B cell (primary cell): ENCODE measurements at regions not wholly inside any gene's neighbourhood (a gene's known extent, or its start where the extent isn't known, plus 50 kb on each side); places are given as distances from the start of the nearest gene placed in this dataset.

Source experiments
- ATAC-seq: fragments of 200-7000 bp; cut with Tn5 transposase; one replicate; pipeline ENCODE4 v1.10.0; 2021; ENCODE audit warnings: low read depth, mild to moderate bottlenecking, moderate number of reproducible peaks, moderate library complexity
- CTCF ChIA-PET: fragments of 350-600 bp; sonication (Branson Sonifier 250); formaldehyde crosslinking; loops from one replicate; lab custom pipeline; 2021; ENCODE audit warnings: antibody characterized with exemption, inconsistent platforms; lab: Charles Lee
- POLR2A ChIA-PET: fragments of 350-600 bp; sonication (Branson Sonifier 250); formaldehyde crosslinking; loops from one replicate; lab custom pipeline; 2021; ENCODE audit warnings: antibody characterized with exemption; lab: Charles Lee
- DNase-seq: peaks from one replicate; pipeline ENCODE4 v3.0.0; 2013
- H2AFZ ChIP-seq: 2 replicates; pipeline ENCODE4 v1.6.1; 2012; ENCODE audit warnings: mild to moderate bottlenecking, low read depth, low read length; ENCODE audit not compliant: insufficient read depth, poor library complexity, severe bottlenecking
- H3K27ac ChIP-seq, 2 donors: 1 replicate in 1 of 2; 2 replicates in 1 of 2; pipeline ENCODE4 v1.5.1; 2012 to 2013; ENCODE audit warnings: low read length in 2 of 2, mild to moderate bottlenecking in 2 of 2, moderate library complexity in 1 of 2
- H3K27me3 ChIP-seq, 4 experiments: fragments of 200-600 bp in 1 of 4; sonication (generic) in 1 of 4; replicated peaks in 1 of 4; 1 replicate in 2 of 4; 2 replicates in 2 of 4; pipeline versions ENCODE4 v1.6.1 to v1.7.0; 2013 to 2016; ENCODE audit warnings: low read length in 3 of 4, mild to moderate bottlenecking in 2 of 4, mixed read lengths in 1 of 4, moderate library complexity in 1 of 4; ENCODE audit not compliant: insufficient read depth in 4 of 4, control insufficient read depth in 3 of 4; ENCODE audit errors: control extremely low read depth in 1 of 4
- H3K36me3 ChIP-seq, 2 experiments: replicated peaks in 1 of 2; 1 replicate in 1 of 2; 2 replicates in 1 of 2; pipeline versions ENCODE4 v1.6.1 to v1.7.1; 2013; ENCODE audit warnings: low read length in 1 of 2; ENCODE audit not compliant: insufficient read depth in 2 of 2, control insufficient read depth in 1 of 2; ENCODE audit errors: control extremely low read depth in 1 of 2, extremely low read depth in 1 of 2
- H3K4me1 ChIP-seq, 2 donors: fragments of 200-600 bp in 1 of 2; sonication (generic) in 1 of 2; 1 replicate in 1 of 2; 2 replicates in 1 of 2; pipeline versions ENCODE4 v1.5.1 to v1.6.1; 2013 to 2017; ENCODE audit warnings: low read length in 2 of 2; ENCODE audit not compliant: control insufficient read depth in 2 of 2, insufficient read depth in 2 of 2
- H3K4me2 ChIP-seq: replicated peaks from 2 replicates; pipeline ENCODE3; 2012; ENCODE audit warnings: mild to moderate bottlenecking, low read depth, low read length; ENCODE audit not compliant: poor library complexity, severe bottlenecking
- H3K4me3 ChIP-seq, 5 experiments: fragments of 200-600 bp in 1 of 5; sonication (generic) in 1 of 5; 1 replicate in 3 of 5; 2 replicates in 2 of 5; pipeline versions ENCODE4 v1.5.1 to v1.7.0; 2011 to 2016; ENCODE audit warnings: low read length in 4 of 5, mild to moderate bottlenecking in 4 of 5, low read depth in 2 of 5, control low read depth in 1 of 5, moderate library complexity in 1 of 5; ENCODE audit not compliant: insufficient read depth in 1 of 5; ENCODE audit errors: control extremely low read depth in 1 of 5, extremely low read depth in 1 of 5
- H3K79me2 ChIP-seq: fragments of 200-600 bp; sonication (generic); one replicate; pipeline ENCODE4 v1.6.0; 2016; ENCODE audit warnings: low read length; ENCODE audit not compliant: control insufficient read depth, insufficient read depth
- H3K9ac ChIP-seq: fragments of 200-600 bp; sonication (generic); 2 replicates; pipeline ENCODE4 v1.6.1; 2017; ENCODE audit warnings: mild to moderate bottlenecking, low read length, moderate library complexity
- H3K9me3 ChIP-seq, 3 donors: one replicate each; pipeline versions ENCODE4 v1.6.1 to v1.7.1; 2013; ENCODE audit warnings: low read length in 2 of 3; ENCODE audit not compliant: control insufficient read depth in 2 of 3, insufficient read depth in 1 of 3; ENCODE audit errors: control extremely low read depth in 1 of 3
- H4K20me1 ChIP-seq: 2 replicates; pipeline ENCODE4 v1.6.0; 2012; ENCODE audit warnings: mild to moderate bottlenecking, low read length; ENCODE audit not compliant: insufficient read depth, control insufficient read depth, poor library complexity, severe bottlenecking
- H3K27ac Mint-ChIP-seq: one replicate; pipeline ENCODE4 v1.8.0; 2021; ENCODE audit warnings: mixed read lengths
- H3K27me3 Mint-ChIP-seq: one replicate; pipeline ENCODE4 v1.8.0; 2021; ENCODE audit warnings: mixed read lengths
- H3K4me1 Mint-ChIP-seq: one replicate; pipeline ENCODE4 v1.8.0; 2021; ENCODE audit warnings: mixed read lengths
- H3K4me3 Mint-ChIP-seq: one replicate; pipeline ENCODE4 v1.8.0; 2021; ENCODE audit warnings: mixed read lengths
- H3K9me3 Mint-ChIP-seq: one replicate; pipeline ENCODE4 v1.8.0; 2022; ENCODE audit warnings: mixed read lengths; ENCODE audit not compliant: insufficient read depth
- EZH2 ChIP-seq: IDR thresholded peaks from 2 replicates; pipeline ENCODE4 v1.6.1; 2012; ENCODE audit warnings: borderline replicate concordance, low read depth, mild to moderate bottlenecking, moderate library complexity, low read length; ENCODE audit not compliant: insufficient read depth, poor library complexity, severe bottlenecking
- WGBS: methylation state at CpG from one replicate; pipeline ENCODE4 v1.1.5; 2013; ENCODE audit warnings: missing lambda C conversion rate; ENCODE audit not compliant: insufficient coverage; 5-methylcytosine and 5-hydroxymethylcytosine counted together
- intact Hi-C: fragments of 100-400 bp; cut with micrococcal nuclease; formaldehyde crosslinking; loops from one replicate; pipeline ENCODE4 v1.10.0; 2022
- TF ChIP-seq, protein P1 (sequence below): fragments of 200-600 bp; IDR thresholded peaks from one replicate; pipeline ENCODE4 v1.8.0; 2022; ENCODE audit warnings: antibody characterized with exemption, mild to moderate bottlenecking

DNA sequence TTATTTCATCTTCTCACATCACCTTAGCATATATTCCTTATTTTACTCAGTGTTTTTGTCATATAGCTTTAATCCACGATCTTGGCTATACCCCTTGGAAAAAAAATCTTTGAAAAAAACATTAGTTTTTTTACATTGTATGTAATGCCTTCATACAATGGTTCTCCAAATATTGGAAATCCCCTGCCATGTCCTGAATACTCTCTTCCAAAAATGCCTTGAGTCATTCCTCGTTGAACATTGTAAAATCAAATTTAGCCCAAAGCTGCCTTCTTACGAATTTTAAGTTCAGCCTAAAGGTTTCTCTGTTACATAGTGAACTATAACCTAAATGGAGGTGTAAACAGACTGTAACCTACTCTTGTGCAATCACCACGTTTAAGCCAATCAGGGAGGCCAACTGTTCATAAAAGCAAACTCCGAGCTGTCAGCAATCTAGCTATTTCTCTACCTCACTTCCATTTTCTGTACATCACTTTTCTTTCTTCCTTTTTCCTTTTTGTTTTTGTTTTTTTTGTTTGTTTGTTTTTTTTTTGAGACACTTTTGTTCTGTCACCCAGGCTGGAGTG, 140.1 kb downstream of the ANXA2 start:
- H3K27me3 Mint-ChIP-seq, result peaks cover 17% of the 10 kb centered on the region
- no peak overlapping the region for H3K27ac ChIP-seq
- TF ChIP-seq, protein P1, sequence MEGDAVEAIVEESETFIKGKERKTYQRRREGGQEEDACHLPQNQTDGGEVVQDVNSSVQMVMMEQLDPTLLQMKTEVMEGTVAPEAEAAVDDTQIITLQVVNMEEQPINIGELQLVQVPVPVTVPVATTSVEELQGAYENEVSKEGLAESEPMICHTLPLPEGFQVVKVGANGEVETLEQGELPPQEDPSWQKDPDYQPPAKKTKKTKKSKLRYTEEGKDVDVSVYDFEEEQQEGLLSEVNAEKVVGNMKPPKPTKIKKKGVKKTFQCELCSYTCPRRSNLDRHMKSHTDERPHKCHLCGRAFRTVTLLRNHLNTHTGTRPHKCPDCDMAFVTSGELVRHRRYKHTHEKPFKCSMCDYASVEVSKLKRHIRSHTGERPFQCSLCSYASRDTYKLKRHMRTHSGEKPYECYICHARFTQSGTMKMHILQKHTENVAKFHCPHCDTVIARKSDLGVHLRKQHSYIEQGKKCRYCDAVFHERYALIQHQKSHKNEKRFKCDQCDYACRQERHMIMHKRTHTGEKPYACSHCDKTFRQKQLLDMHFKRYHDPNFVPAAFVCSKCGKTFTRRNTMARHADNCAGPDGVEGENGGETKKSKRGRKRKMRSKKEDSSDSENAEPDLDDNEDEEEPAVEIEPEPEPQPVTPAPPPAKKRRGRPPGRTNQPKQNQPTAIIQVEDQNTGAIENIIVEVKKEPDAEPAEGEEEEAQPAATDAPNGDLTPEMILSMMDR, result no peak
- no peak for TF ChIP-seq EZH2
- no peak overlapping the region for H3K4me3 ChIP-seq
- ATAC-seq (no peak), DNase-seq (no peak)
- H3K36me3 ChIP-seq, result no peaks in the 10 kb centered on the region
- H3K27me3 ChIP-seq, result peaks cover 0 to 6% (median 0%) of the 10 kb centered on the region in 4 experiments
- ChIA-PET POLR2A (no interaction called here), CTCF (no interaction called here)
- H3K27ac Mint-ChIP-seq, result no peak overlapping the region
- no peaks in the 10 kb centered on the region for H4K20me1 ChIP-seq
- intact Hi-C loops, result no loop called here
- H3K4me1 ChIP-seq, result no peaks in the 10 kb centered on the region
- H2AFZ ChIP-seq, result no peak overlapping the region
- no peaks in the 10 kb centered on the region for H3K9me3 Mint-ChIP-seq
- no peaks in the 10 kb centered on the region for H3K79me2 ChIP-seq
- H3K9ac ChIP-seq, result no peak overlapping the region
- H3K4me1 Mint-ChIP-seq, result no peaks in the 10 kb centered on the region
- WGBS, result 100% methylated on average over 1 of the region's 5 CpGs
- no peak overlapping the region for H3K4me2 ChIP-seq
- no peaks in the 10 kb centered on the region for H3K9me3 ChIP-seq
- H3K4me3 Mint-ChIP-seq, result no peak overlapping the region

- peaks cover 5% of the 10 kb centered on the region for H3K27me3 Mint-ChIP-seq
- no peak for DNase-seq
- H3K4me1 ChIP-seq, result no peaks in the 10 kb centered on the region
Measured at GRCh38 chr15:60259469-60259868, 138.3 kb downstream of the ANXA2 start.

More at GRCh38 chr15:60259469-60259868, 138.3 kb downstream of the ANXA2 start:
- no peaks in the 10 kb centered on the region for H3K4me1 Mint-ChIP-seq
- Histone ChIP-seq H4K20me1 (no peaks in the 10 kb centered on the region), H3K9me3 (no peaks in the 10 kb centered on the region), H3K27me3 (peaks cover 0 to 3% (median 0%) of the 10 kb centered on the region in 4 experiments), H3K79me2 (no peaks in the 10 kb centered on the region), H3K4me2 (no peak overlapping the region), H3K36me3 (no peaks in the 10 kb centered on the region), H3K4me3 (no peak overlapping the region), H3K27ac (no peak overlapping the region), H2AFZ (no peak overlapping the region), H3K9ac (no peak overlapping the region)
- POLR2A ChIA-PET, result no interaction called here
- ATAC-seq, result no peak
- H3K9me3 Mint-ChIP-seq, result no peaks in the 10 kb centered on the region
- intact Hi-C loops, result no loop called here
- no peak overlapping the region for H3K4me3 Mint-ChIP-seq
- no peak overlapping the region for H3K27ac Mint-ChIP-seq
- no peak for TF ChIP-seq EZH2
- TF ChIP-seq, protein P1, result no peak
- no CpG with 5 or more reads among the region's 1 CpG for WGBS
- CTCF ChIA-PET, result no interaction called here
